Esophagus muscularis mucosa (tissue), 3 donors: ENCODE measurements at regions not wholly inside any gene's neighbourhood (a gene's known extent, or its start where the extent isn't known, plus 50 kb on each side); places are given as distances from the start of the nearest gene placed in this dataset.

Experiments
- POLR2AphosphoS5 ChIP-seq, 2 donors: sonication (generic); formaldehyde crosslinking; IDR thresholded peaks; one replicate each; pipeline ENCODE4 v1.6.1; 2017; ENCODE audit warnings: antibody characterized with exemption in 2 of 2
- TF ChIP-seq, protein P1 (sequence below), 3 experiments: fragments of 200-600 bp in 2 of 3; fragments of 450-650 bp in 1 of 3; sonication (generic) in 2 of 3; IDR thresholded peaks; one replicate each; pipeline ENCODE4 v1.5.1; 2017 to 2019; ENCODE audit warnings: antibody characterized with exemption in 3 of 3, mild to moderate bottlenecking in 2 of 3, moderate library complexity in 1 of 3

DNA sequence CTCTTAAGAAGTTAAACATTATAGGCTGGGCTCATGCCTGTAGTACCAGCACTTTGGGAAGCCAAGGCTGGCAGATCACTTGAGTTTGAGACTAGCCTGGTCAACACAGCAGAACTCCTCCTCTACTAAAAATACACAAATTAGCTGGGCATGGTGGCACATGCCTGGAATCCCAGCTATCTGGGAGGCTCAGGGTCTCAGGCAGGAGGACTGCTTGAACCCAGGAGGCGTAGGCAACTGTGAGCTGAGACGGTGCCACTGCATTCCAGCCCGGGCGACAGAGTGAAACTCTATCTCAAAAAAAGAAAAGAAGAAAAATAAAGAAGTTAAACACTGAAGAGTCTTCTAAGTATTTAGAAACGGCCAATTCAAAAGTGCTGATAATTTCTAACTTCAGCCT, 164.3 kb upstream of the GALNTL6 start:
- TF ChIP-seq, protein P1, sequence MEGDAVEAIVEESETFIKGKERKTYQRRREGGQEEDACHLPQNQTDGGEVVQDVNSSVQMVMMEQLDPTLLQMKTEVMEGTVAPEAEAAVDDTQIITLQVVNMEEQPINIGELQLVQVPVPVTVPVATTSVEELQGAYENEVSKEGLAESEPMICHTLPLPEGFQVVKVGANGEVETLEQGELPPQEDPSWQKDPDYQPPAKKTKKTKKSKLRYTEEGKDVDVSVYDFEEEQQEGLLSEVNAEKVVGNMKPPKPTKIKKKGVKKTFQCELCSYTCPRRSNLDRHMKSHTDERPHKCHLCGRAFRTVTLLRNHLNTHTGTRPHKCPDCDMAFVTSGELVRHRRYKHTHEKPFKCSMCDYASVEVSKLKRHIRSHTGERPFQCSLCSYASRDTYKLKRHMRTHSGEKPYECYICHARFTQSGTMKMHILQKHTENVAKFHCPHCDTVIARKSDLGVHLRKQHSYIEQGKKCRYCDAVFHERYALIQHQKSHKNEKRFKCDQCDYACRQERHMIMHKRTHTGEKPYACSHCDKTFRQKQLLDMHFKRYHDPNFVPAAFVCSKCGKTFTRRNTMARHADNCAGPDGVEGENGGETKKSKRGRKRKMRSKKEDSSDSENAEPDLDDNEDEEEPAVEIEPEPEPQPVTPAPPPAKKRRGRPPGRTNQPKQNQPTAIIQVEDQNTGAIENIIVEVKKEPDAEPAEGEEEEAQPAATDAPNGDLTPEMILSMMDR (IDR thresholded peaks at IDR 0.05), result no peak
- no peak for TF ChIP-seq POLR2AphosphoS5 (IDR thresholded peaks at IDR 0.05)
